ENCODE measurements at regions not wholly inside any gene's neighbourhood (a gene's known extent, or its start where the extent isn't known, plus 50 kb on each side); places are given as distances from the start of the nearest gene placed in this dataset.
"Not testable (repeated sequence)": the region's sequence is repeated elsewhere in the genome, so short reads cannot be mapped to it uniquely, and the experiment has no call there.

- no peak overlapping the region for H3K4me3 ChIP-seq (ENCODE audit: low read depth, low read length)
- WGBS (ENCODE audit: insufficient coverage) = 39% methylated on average over 2 of the region's 7 CpGs
- DNase-seq (ENCODE audit: low read depth in 4 of 6, low spot score in 6 of 6) = no peak
- no peak overlapping the region for H3K27ac ChIP-seq (ENCODE audit: low read depth, low read length)
- H3K36me3 ChIP-seq (ENCODE audit: control insufficient read depth, insufficient read depth, low read length) = no peaks in the 10 kb centered on the region
- H3K9me3 ChIP-seq (ENCODE audit: control insufficient read depth, insufficient read depth, low read length) = no peaks in the 10 kb centered on the region
- peaks cover 24% of the 10 kb centered on the region for H3K4me1 ChIP-seq (ENCODE audit: control insufficient read depth, insufficient read depth, low read length)
- no peaks in the 10 kb centered on the region for H3K27me3 ChIP-seq (ENCODE audit: control insufficient read depth, insufficient read depth, low read length)
Observed at GRCh38 chr2:238509903-238510302, 83.2 kb downstream of the ASB1 start.

DNA sequence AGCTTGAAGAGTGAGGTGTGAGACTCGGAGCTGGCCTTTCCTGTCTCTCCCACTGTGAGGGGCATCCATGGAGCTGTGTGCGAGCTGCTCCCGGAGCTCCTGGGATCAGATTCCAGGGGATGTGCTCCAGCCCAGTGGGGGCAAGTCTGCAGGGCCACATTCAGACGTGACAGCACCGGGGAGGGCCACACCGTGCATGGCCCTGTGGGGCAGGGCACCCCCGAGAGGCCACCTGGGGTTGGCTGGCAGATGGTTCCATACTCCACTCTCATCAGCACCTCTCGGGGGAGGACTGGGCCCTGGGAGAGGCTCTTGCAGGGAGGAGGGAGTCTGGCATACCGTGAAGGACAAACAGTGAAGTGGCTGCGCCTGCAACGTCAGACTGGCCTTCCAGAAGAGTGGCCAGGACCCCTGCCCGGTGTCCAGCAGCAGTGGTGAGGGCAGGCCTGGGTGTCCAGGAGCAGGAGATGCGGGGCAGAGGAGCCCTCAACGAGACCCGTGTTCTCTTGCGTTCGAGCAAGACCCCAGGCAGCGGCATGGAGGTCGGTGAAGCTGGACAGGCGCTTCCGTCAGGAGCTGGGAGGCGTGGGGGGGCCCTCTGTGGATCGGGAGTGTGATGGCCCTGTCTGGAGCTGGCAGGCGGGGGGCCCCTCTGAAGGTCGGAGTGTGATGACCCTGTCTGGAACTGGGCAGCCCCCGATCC is 84.3 kb downstream of the ASB1 start:
- no peak overlapping the region for H3K4me3 ChIP-seq (ENCODE audit: low read depth, low read length)
- H3K4me1 ChIP-seq (ENCODE audit: control insufficient read depth, insufficient read depth, low read length) = peaks cover 18% of the 10 kb centered on the region
- WGBS (ENCODE audit: insufficient coverage) = 83% methylated on average over 23 of the region's 26 CpGs
- H3K27ac ChIP-seq (ENCODE audit: low read depth, low read length) = no peak overlapping the region
- DNase-seq (ENCODE audit: low read depth in 4 of 6, low spot score in 6 of 6) = no peak
- no peaks in the 10 kb centered on the region for H3K9me3 ChIP-seq (ENCODE audit: control insufficient read depth, insufficient read depth, low read length)
- H3K36me3 ChIP-seq (ENCODE audit: control insufficient read depth, insufficient read depth, low read length) = no peaks in the 10 kb centered on the region
- H3K27me3 ChIP-seq (ENCODE audit: control insufficient read depth, insufficient read depth, low read length) = no peaks in the 10 kb centered on the region

DNA sequence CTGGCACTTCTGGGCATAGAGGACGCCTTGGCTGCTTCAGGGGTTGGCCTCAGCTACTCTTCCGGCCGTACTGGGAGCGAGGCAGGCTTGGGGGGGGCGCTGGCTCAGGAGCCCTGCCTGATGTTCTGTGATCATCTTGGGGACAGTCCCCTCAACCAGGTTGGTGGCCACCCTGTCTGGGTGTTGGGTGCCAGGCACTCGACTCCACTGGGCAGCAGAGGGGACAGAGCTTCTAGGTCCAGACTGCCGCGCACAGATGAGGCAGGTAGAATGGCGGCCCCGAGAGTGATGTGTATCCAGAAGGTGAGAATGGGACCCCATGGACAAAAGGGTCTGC is 84.9 kb downstream of the ASB1 start:
- Histone ChIP-seq H3K36me3 (ENCODE audit: control insufficient read depth, insufficient read depth, low read length) (no peaks in the 10 kb centered on the region), H3K27me3 (ENCODE audit: control insufficient read depth, insufficient read depth, low read length) (no peaks in the 10 kb centered on the region), H3K9me3 (ENCODE audit: control insufficient read depth, insufficient read depth, low read length) (no peaks in the 10 kb centered on the region), H3K27ac (ENCODE audit: low read depth, low read length) (no peak overlapping the region), H3K4me1 (ENCODE audit: control insufficient read depth, insufficient read depth, low read length) (peaks cover 15% of the 10 kb centered on the region), H3K4me3 (ENCODE audit: low read depth, low read length) (no peak overlapping the region)
- no peak for DNase-seq (ENCODE audit: low read depth in 4 of 6, low spot score in 6 of 6)
- WGBS (ENCODE audit: insufficient coverage) = 95% methylated on average over 9 of the region's 10 CpGs

- Histone ChIP-seq H3K9me3 (ENCODE audit: control insufficient read depth, insufficient read depth, low read length) (peaks cover 2% of the 10 kb centered on the region), H3K4me3 (ENCODE audit: low read depth, low read length) (no peak overlapping the region), H3K4me1 (ENCODE audit: control insufficient read depth, insufficient read depth, low read length) (peaks cover 13% of the 10 kb centered on the region), H3K27ac (ENCODE audit: low read depth, low read length) (no peak overlapping the region), H3K36me3 (ENCODE audit: control insufficient read depth, insufficient read depth, low read length) (no peaks in the 10 kb centered on the region), H3K27me3 (ENCODE audit: control insufficient read depth, insufficient read depth, low read length) (no peaks in the 10 kb centered on the region)
- 96% methylated on average over 5 of the region's 8 CpGs for WGBS (ENCODE audit: insufficient coverage)
- no peak for DNase-seq (ENCODE audit: low read depth in 4 of 6, low spot score in 6 of 6)
Observed at GRCh38 chr2:238512247-238512867, 85.6 kb downstream of the ASB1 start.

DNA sequence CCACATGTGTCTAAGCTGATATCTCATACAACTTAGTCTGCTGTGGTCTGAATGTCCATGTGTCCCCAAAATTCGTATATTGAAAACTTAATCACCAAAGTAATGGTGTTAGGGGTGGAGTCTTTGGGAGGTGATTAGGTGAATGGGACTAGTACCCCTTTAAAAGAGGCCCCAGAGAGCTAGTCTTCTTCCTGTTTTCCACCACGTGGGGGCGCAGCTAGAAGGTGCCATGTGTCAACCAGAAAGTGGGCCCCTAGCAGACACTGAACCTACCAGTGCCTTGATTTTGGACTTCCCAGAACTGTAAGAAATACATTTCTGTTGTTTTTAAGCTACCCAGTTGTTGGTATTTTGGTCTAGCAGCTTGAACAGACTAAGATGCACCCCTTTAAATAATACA is 86.6 kb downstream of the ASB1 start:
- Histone ChIP-seq H3K27me3 (ENCODE audit: control insufficient read depth, insufficient read depth, low read length) (no peaks in the 10 kb centered on the region), H3K27ac (ENCODE audit: low read depth, low read length) (no peak overlapping the region), H3K9me3 (ENCODE audit: control insufficient read depth, insufficient read depth, low read length) (peaks cover 2% of the 10 kb centered on the region), H3K4me1 (ENCODE audit: control insufficient read depth, insufficient read depth, low read length) (peaks cover 13% of the 10 kb centered on the region), H3K4me3 (ENCODE audit: low read depth, low read length) (no peak overlapping the region), H3K36me3 (ENCODE audit: control insufficient read depth, insufficient read depth, low read length) (no peaks in the 10 kb centered on the region)
- WGBS (ENCODE audit: insufficient coverage) = 0% methylated on average over 1 of the region's 3 CpGs
- DNase-seq (ENCODE audit: low read depth in 4 of 6, low spot score in 6 of 6) = no peak

- WGBS (ENCODE audit: insufficient coverage) = 96% methylated on average over 23 of the region's 23 CpGs
- H3K4me1 ChIP-seq (ENCODE audit: control insufficient read depth, insufficient read depth, low read length) = peaks cover 12% of the 10 kb centered on the region
Observed at GRCh38 chr2:238514024-238514423, 87.3 kb downstream of the ASB1 start.

GRCh38 chr2:238515377-238515776 is 88.7 kb downstream of the ASB1 start:
- Histone ChIP-seq H3K27ac (ENCODE audit: low read depth, low read length) (no peak overlapping the region), H3K4me3 (ENCODE audit: low read depth, low read length) (no peak overlapping the region), H3K36me3 (ENCODE audit: control insufficient read depth, insufficient read depth, low read length) (no peaks in the 10 kb centered on the region), H3K27me3 (ENCODE audit: control insufficient read depth, insufficient read depth, low read length) (no peaks in the 10 kb centered on the region), H3K9me3 (ENCODE audit: control insufficient read depth, insufficient read depth, low read length) (peaks cover 2% of the 10 kb centered on the region), H3K4me1 (ENCODE audit: control insufficient read depth, insufficient read depth, low read length) (no peaks in the 10 kb centered on the region)
- no peak for DNase-seq (ENCODE audit: low read depth in 4 of 6, low spot score in 6 of 6)
- no CpG with 5 or more reads among the region's 2 CpGs for WGBS (ENCODE audit: insufficient coverage)

More at GRCh38 chr2:238514024-238514423, 87.3 kb downstream of the ASB1 start:
- not testable (repeated sequence) for H3K27ac ChIP-seq (ENCODE audit: low read depth, low read length); H3K36me3 ChIP-seq (ENCODE audit: control insufficient read depth, insufficient read depth, low read length); H3K9me3 ChIP-seq (ENCODE audit: control insufficient read depth, insufficient read depth, low read length); H3K4me3 ChIP-seq (ENCODE audit: low read depth, low read length); H3K27me3 ChIP-seq (ENCODE audit: control insufficient read depth, insufficient read depth, low read length); DNase-seq (ENCODE audit: low read depth in 4 of 6, low spot score in 6 of 6)

- H3K27me3 ChIP-seq (ENCODE audit: control insufficient read depth, insufficient read depth, low read length) = no peaks in the 10 kb centered on the region
- H3K36me3 ChIP-seq (ENCODE audit: control insufficient read depth, insufficient read depth, low read length) = no peaks in the 10 kb centered on the region
- H3K4me1 ChIP-seq (ENCODE audit: control insufficient read depth, insufficient read depth, low read length) = no peaks in the 10 kb centered on the region
- no peak for DNase-seq (ENCODE audit: low read depth in 4 of 6, low spot score in 6 of 6)
- 83% methylated on average over 1 of the region's 1 CpG for WGBS (ENCODE audit: insufficient coverage)
- H3K27ac ChIP-seq (ENCODE audit: low read depth, low read length) = no peak overlapping the region
- H3K9me3 ChIP-seq (ENCODE audit: control insufficient read depth, insufficient read depth, low read length) = peaks cover 2% of the 10 kb centered on the region
- no peak overlapping the region for H3K4me3 ChIP-seq (ENCODE audit: low read depth, low read length)
Observed at GRCh38 chr2:238517209-238517608, 90.5 kb downstream of the ASB1 start.

GRCh38 chr2:238518172-238518820 is 91.6 kb downstream of the ASB1 start:
- Histone ChIP-seq H3K4me1 (ENCODE audit: control insufficient read depth, insufficient read depth, low read length) (peaks cover 7% of the 10 kb centered on the region), H3K4me3 (ENCODE audit: low read depth, low read length) (no peak overlapping the region), H3K36me3 (ENCODE audit: control insufficient read depth, insufficient read depth, low read length) (no peaks in the 10 kb centered on the region), H3K27me3 (ENCODE audit: control insufficient read depth, insufficient read depth, low read length) (no peaks in the 10 kb centered on the region), H3K9me3 (ENCODE audit: control insufficient read depth, insufficient read depth, low read length) (peaks cover 2% of the 10 kb centered on the region), H3K27ac (ENCODE audit: low read depth, low read length) (peak overlapping the region; percentile 40)
- DNase-seq (ENCODE audit: low read depth in 4 of 6, low spot score in 6 of 6) = peak in 1 of 6 donors; percentile 30
- WGBS (ENCODE audit: insufficient coverage) = 75% methylated on average over 10 of the region's 20 CpGs

DNA sequence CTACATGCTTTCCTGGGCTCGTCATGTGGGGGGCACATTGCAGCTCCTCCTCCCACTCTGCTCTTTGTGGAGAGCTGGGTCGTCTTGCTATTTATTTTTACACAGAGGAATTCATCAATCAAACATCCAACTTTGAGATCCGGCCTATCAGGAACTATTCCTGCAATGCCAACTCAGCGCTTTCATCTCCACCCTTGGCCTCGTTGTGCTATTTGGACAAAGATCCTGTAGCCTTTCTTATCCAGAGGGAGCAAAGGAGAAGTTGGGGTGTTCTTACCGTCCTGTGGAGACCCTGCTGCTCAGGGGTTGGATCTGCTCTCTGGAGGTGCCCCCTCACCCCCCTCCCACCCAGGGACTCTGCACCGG is 92.1 kb downstream of the ASB1 start:
- peaks cover 12% of the 10 kb centered on the region for H3K4me1 ChIP-seq (ENCODE audit: control insufficient read depth, insufficient read depth, low read length)
- H3K27me3 ChIP-seq (ENCODE audit: control insufficient read depth, insufficient read depth, low read length) = no peaks in the 10 kb centered on the region
- 89% methylated on average over 3 of the region's 7 CpGs for WGBS (ENCODE audit: insufficient coverage)
- peaks cover 2% of the 10 kb centered on the region for H3K9me3 ChIP-seq (ENCODE audit: control insufficient read depth, insufficient read depth, low read length)
- peak overlapping the region; percentile 40 for H3K27ac ChIP-seq (ENCODE audit: low read depth, low read length)
- no peak overlapping the region for H3K4me3 ChIP-seq (ENCODE audit: low read depth, low read length)
- H3K36me3 ChIP-seq (ENCODE audit: control insufficient read depth, insufficient read depth, low read length) = no peaks in the 10 kb centered on the region
- no peak for DNase-seq (ENCODE audit: low read depth in 4 of 6, low spot score in 6 of 6)
